Heart right ventricle (tissue), 16 donors: ENCODE measurements at regions not wholly inside any gene's neighbourhood (a gene's known extent, or its start where the extent isn't known, plus 50 kb on each side); places are given as distances from the start of the nearest gene placed in this dataset.
"Not testable (repeated sequence)": the region's sequence is repeated elsewhere in the genome, so short reads cannot be mapped to it uniquely, and the experiment has no call there.

Source experiments
- ATAC-seq, 8 donors: fragments of 200-7000 bp; cut with Tn5 transposase; one replicate each; pipeline ENCODE4 v1.9.1; 2020; ENCODE audit warnings: mild to moderate bottlenecking in 8 of 8, moderate library complexity in 8 of 8, moderate number of reproducible peaks in 1 of 8
- DNase-seq, 2 donors: peaks; one replicate each; pipeline ENCODE4 v3.0.0-alpha.2; 2020
- H3K27ac ChIP-seq, 10 donors: fragments of 200-600 bp; sonication (generic) in 2 of 10; one replicate each; pipeline versions ENCODE4 v1.5.0 to v1.8.0; 2020 to 2022; ENCODE audit warnings: mild to moderate bottlenecking in 3 of 10
- H3K27me3 ChIP-seq, 7 donors: fragments of 200-600 bp; one replicate each; pipeline ENCODE4 v1.8.0; 2021 to 2022; ENCODE audit warnings: mild to moderate bottlenecking in 2 of 7
- H3K36me3 ChIP-seq, 9 donors: fragments of 200-600 bp; sonication (generic) in 1 of 9; one replicate each; pipeline versions ENCODE4 v1.5.0 to v1.8.0; 2020 to 2022; ENCODE audit warnings: mild to moderate bottlenecking in 2 of 9
- H3K4me1 ChIP-seq, 9 donors: fragments of 200-600 bp; sonication (generic) in 1 of 9; one replicate each; pipeline versions ENCODE4 v1.5.0 to v1.8.0; 2020 to 2022; ENCODE audit warnings: mild to moderate bottlenecking in 4 of 9
- H3K4me3 ChIP-seq, 10 donors: fragments of 200-600 bp; sonication (generic) in 2 of 10; one replicate each; pipeline versions ENCODE4 v1.5.0 to v1.8.0; 2020 to 2022; ENCODE audit warnings: mild to moderate bottlenecking in 7 of 10, moderate library complexity in 2 of 10
- H3K9me3 ChIP-seq, 11 donors: fragments of 200-600 bp in 10 of 11; sonication (generic) in 2 of 11; one replicate each; pipeline versions ENCODE4 v1.5.0 to v1.8.0; 2013 to 2022; ENCODE audit warnings: mild to moderate bottlenecking in 2 of 11, control low read depth in 1 of 11, moderate library complexity in 1 of 11
- WGBS, 2 donors: extraction: QIAGEN DNeasy Blood & Tissue Kit; methylation state at CpG; one replicate each; pipeline ENCODE4 v1.1.7; 2013; ENCODE audit warnings: inconsistent platforms in 1 of 2; 5-methylcytosine and 5-hydroxymethylcytosine counted together
- intact Hi-C, 10 donors: fragments of 100-400 bp; cut with DNase I; formaldehyde crosslinking; loops; one replicate each; pipeline versions ENCODE4 v1.11.1 to v1.14.2; 2022
- TF ChIP-seq, protein P1 (sequence below), 9 donors: fragments of 200-600 bp; sonication (generic) in 2 of 9; IDR thresholded peaks; one replicate each; pipeline versions ENCODE4 v1.5.0 to v1.8.0; 2021 to 2022; ENCODE audit warnings: antibody characterized with exemption in 9 of 9, mild to moderate bottlenecking in 5 of 9, moderate library complexity in 1 of 9
- donor health status: Arrhythmogenic right ventricular cardiomyopathy.
- donor health status: ischemic (EF 13 %, LVEDD 7.1; RV severe dilation, severe dysfunction).
- donor health status: healthy with polysubstance abuse.
- donor health status: DM: no; HTN: yes; CAD: no.
- donor health status: DM: no; HTN: no; CAD: no.
- donor health status: ischemic (EF 25% LVEDD 6.9; RV normal size, moderate dysfunction).
- donor health status: ischemic (EF 25% LVEDD 5.7; RV mildly dilated, moderate dysfunction).
- donor health status: healthy.
- donor health status: DM: yes; HTN: yes; CAD: no.
- donor health status: Ischemic cardiomyopathy.
- donor health status: ischemic (EF 35%, LVEDD 5.7; RV mildly dilated, moderate dysfunction).
- donor health status: nonischemic (EF 11% LVEDD 7.7; RV severe dilation, severe dysfunction).
- donor health status: DM: yes; HTN: yes; CAD: no.
- donor health status: PGD.
- donor health status: ischemic (EF 29% LVEDD 5.4; RV normal size, mild dysfunction).
- donor health status: nonischemic (EF 23%, LVEDD 6.1; RV moderate dilation, normal function).

DNA sequence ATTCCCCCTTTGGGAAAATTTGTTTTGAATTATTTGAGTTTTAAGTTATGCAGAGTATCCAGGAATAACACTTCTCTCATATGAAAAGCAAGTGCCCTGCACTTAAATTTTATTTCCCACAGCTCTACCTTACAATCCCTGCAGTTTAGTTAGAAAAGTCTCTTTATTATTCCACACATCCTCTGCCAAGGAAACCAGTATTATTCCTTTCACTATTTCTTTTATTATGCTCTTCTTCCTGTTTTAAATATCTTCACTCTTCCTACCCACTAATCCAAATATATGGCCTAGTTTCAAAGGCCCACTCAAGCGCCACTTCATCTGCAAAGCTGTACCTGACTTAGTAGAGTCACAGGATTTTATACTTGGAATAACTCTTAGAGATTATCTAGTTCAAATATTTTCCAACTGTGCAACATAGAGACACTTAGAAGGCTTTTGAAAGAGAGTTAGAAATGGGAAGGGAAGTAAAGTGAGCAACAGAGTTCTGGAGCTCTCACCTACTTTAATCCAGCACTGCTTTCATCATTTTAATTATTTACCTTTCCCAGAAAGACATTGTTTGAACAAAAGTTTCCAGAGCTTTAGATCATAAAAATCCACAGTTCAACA is 97.2 kb upstream of the LYPLAL1 start:
- Histone ChIP-seq H3K4me1 (peaks cover 0 to 11% (median 0%) of the 10 kb centered on the region in 9 donors), H3K27ac (no peak overlapping the region), H3K9me3 (peaks cover 0 to 7% (median 0%) of the 10 kb centered on the region in 11 donors), H3K36me3 (no peaks in the 10 kb centered on the region), H3K27me3 (no peaks in the 10 kb centered on the region), H3K4me3 (no peak overlapping the region)
- ATAC-seq: no peak
- TF ChIP-seq, protein P1, sequence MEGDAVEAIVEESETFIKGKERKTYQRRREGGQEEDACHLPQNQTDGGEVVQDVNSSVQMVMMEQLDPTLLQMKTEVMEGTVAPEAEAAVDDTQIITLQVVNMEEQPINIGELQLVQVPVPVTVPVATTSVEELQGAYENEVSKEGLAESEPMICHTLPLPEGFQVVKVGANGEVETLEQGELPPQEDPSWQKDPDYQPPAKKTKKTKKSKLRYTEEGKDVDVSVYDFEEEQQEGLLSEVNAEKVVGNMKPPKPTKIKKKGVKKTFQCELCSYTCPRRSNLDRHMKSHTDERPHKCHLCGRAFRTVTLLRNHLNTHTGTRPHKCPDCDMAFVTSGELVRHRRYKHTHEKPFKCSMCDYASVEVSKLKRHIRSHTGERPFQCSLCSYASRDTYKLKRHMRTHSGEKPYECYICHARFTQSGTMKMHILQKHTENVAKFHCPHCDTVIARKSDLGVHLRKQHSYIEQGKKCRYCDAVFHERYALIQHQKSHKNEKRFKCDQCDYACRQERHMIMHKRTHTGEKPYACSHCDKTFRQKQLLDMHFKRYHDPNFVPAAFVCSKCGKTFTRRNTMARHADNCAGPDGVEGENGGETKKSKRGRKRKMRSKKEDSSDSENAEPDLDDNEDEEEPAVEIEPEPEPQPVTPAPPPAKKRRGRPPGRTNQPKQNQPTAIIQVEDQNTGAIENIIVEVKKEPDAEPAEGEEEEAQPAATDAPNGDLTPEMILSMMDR (IDR thresholded peaks at IDR 0.05): no peak
- intact Hi-C loops: no loop called here
- 87 to 88% methylated on average over 1 of the region's 1 CpG for WGBS, 2 donors
- no peak for DNase-seq

DNA sequence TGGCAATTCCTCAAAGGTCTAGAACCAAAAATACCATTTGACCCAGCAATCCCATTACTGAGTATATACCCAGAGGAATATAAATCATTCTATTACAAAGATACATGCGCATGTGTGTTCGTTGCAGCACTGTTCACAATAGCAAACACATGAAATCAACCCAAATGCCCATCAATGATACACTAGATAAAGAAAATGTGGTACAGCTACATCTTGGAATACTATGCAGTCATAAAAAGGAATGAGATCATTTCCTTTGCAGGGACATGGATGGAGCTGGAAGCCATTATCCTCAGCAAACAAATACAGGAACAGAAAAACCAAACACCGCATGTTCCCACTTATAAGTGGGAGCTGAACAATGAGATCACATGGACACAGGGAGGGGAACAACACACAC is 95.9 kb upstream of the LYPLAL1 start:
- 95 to 96% methylated on average over 3 of the region's 3 CpGs for WGBS, 2 donors
- H3K36me3 ChIP-seq, intact Hi-C loops, ATAC-seq, H3K4me3 ChIP-seq, DNase-seq, H3K27me3 ChIP-seq, H3K27ac ChIP-seq, H3K9me3 ChIP-seq: not testable (repeated sequence)
- H3K4me1 ChIP-seq: peaks cover 0 to 11% (median 0%) of the 10 kb centered on the region in 9 donors

DNA sequence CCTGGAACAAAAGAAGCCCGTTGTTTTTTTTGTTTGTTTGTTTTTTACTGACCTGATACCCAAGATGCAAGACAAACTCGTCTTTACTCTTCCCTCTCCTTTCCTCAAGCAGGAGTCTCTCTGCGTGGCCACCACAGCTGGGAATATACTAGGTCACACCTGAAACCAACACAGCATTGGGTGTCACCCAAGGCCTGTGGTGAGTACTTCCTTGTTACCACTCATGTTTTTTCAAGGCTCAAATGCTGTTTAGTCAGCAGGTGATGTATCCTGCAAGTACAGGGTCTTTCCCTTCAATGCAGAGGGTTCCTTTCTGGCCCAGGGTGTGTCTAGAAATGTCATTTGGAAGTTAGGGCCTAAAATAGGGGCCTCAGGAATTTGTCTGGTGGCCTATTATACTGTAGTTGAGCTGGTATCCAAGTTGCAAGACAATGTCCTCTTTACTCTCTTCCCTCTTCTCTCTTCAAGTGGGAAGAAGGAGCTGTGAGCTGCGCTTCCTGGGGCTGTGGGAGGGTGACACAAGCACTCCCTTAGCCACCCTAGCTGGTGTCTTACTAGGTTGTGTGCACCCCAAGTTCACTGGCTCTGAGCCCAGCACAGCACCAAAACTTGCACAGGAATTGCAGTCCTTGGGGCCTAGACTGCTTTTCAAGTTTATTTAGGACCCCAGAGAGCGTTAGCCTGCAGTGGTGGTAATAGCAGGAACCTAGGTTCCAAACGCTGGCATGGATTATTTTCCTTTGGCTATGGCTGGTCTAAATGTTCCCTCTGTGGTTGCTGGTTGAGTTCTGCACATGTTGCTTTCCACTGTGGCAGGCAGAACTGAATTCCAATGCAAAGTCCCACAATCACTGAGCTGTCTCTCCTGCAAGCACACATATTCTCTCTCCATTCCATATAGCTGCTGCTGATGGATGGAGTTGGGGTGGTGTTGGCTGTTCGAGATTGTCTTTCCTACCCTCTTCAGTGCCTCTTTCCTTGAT is 91.4 kb upstream of the LYPLAL1 start:
- intact Hi-C loops: no loop called here
- Histone ChIP-seq H3K4me1 (peaks cover 0 to 10% (median 3%) of the 10 kb centered on the region in 9 donors), H3K4me3 (no peak overlapping the region), H3K27me3 (no peaks in the 10 kb centered on the region), H3K9me3 (no peaks in the 10 kb centered on the region), H3K27ac (no peak overlapping the region), H3K36me3 (no peaks in the 10 kb centered on the region)
- 92 to 95% methylated on average over 7 of the region's 7 CpGs for WGBS, 2 donors
- ATAC-seq: no peak
- DNase-seq: no peak
- TF ChIP-seq, protein P1 (IDR thresholded peaks at IDR 0.05): no peak

DNA sequence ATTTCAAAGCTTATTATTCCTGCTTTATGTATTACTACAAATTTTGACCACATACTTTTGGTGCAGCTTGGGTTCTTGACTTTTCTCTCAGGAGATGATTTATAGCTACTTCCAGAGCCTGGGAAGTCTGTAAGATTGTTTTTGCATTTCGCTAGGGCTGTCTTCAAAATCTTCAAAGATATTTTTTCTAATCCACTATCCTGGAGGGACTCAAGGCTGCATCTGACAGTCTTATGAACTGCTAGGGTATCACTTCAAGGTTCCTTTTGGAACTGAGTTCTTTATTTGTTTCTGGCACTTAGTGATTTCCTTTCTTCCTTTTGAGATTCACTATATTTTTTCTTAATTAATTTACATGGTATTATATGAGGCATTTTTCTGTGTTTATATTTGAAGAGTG is 90.0 kb upstream of the LYPLAL1 start:
- Histone ChIP-seq H3K27me3 (no peaks in the 10 kb centered on the region), H3K4me3 (no peak overlapping the region), H3K9me3 (no peaks in the 10 kb centered on the region), H3K27ac (no peak overlapping the region), H3K36me3 (no peaks in the 10 kb centered on the region), H3K4me1 (peaks cover 0 to 14% (median 3%) of the 10 kb centered on the region in 9 donors)
- no peak for ATAC-seq
- intact Hi-C loops: no loop called here
- TF ChIP-seq, protein P1 (IDR thresholded peaks at IDR 0.05): no peak
- DNase-seq: no peak
- 91% methylated on average over 1 of the region's 1 CpG for WGBS, 2 donors
